HEK293 (cell line): ENCODE measurements at regions not wholly inside any gene's neighbourhood (a gene's known extent, or its start where the extent isn't known, plus 50 kb on each side); places are given as distances from the start of the nearest gene placed in this dataset.

Experiments used
- CTCF ChIA-PET: fragments of 350-600 bp; formaldehyde crosslinking; extraction: SDS; loops from one replicate; lab custom pipeline; 2021; ENCODE audit warnings: antibody characterized with exemption; lab: Yijun Ruan, JAX
- POLR2A ChIA-PET: fragments of 300-600 bp; formaldehyde crosslinking; extraction: SDS; loops from one replicate; lab custom pipeline; 2020; ENCODE audit warnings: antibody characterized with exemption, inconsistent platforms; lab: Yijun Ruan, JAX
- H3K27ac ChIP-seq: fragments of 200-500 bp; sonication (Bioruptor generic); 2 replicates; pipeline ENCODE4 v1.5.1; 2014; ENCODE audit warnings: low read depth, low read length, control low read depth, inconsistent platforms; ENCODE audit errors: extremely low read depth
- H3K36me3 ChIP-seq, 2 experiments: fragments of 200-500 bp in 1 of 2; sonication (Bioruptor generic) in 1 of 2; 1 replicate in 1 of 2; 2 replicates in 1 of 2; pipeline ENCODE4 v1.5.1; 2014 to 2017; ENCODE audit warnings: inconsistent platforms in 2 of 2, low read length in 2 of 2; ENCODE audit not compliant: control insufficient read depth in 2 of 2, insufficient read depth in 1 of 2
- H3K4me1 ChIP-seq: fragments of 200-500 bp; sonication (Bioruptor generic); 2 replicates; pipeline ENCODE4 v1.5.1; 2014; ENCODE audit warnings: mild to moderate bottlenecking, low read length, inconsistent platforms; ENCODE audit not compliant: control insufficient read depth, insufficient read depth
- H3K4me3 ChIP-seq: 2 replicates; pipeline ENCODE4 v1.5.1; 2011; ENCODE audit warnings: low read depth, mild to moderate bottlenecking, control low read depth, low read length, moderate library complexity
- H3K9me3 ChIP-seq: fragments of 200-500 bp; sonication (Bioruptor generic); 2 replicates; pipeline ENCODE4 v1.5.1; 2014; ENCODE audit warnings: low read depth, low read length, inconsistent platforms; ENCODE audit not compliant: control insufficient read depth, insufficient read depth
- BCL11A ChIP-seq: fragments of 450-650 bp; formaldehyde crosslinking; IDR thresholded peaks from 2 replicates; pipeline ENCODE4 v1.5.1; 2016; ENCODE audit warnings: low read depth, missing biosample characterization, missing genetic modification characterization
- BCL6B ChIP-seq: fragments of 450-650 bp; formaldehyde crosslinking; IDR thresholded peaks from 2 replicates; pipeline ENCODE4 v1.5.1; 2017; ENCODE audit warnings: missing biosample characterization, missing genetic modification characterization
- ELK4 ChIP-seq: IDR thresholded peaks from 2 replicates; pipeline ENCODE4 v1.6.1; 2011; ENCODE audit warnings: mild to moderate bottlenecking, low read depth, low read length, borderline replicate concordance
- GFI1B ChIP-seq: fragments of 450-650 bp; formaldehyde crosslinking; IDR thresholded peaks from 2 replicates; pipeline ENCODE4 v1.5.1; 2016; ENCODE audit warnings: missing biosample characterization, missing genetic modification characterization
- HOXA7 ChIP-seq: sonication (generic); formaldehyde crosslinking; IDR thresholded peaks from 2 replicates; pipeline ENCODE4 v1.8.1; 2022; ENCODE audit warnings: missing genetic modification reagents, borderline replicate concordance
- HOXC10 ChIP-seq: sonication (generic); formaldehyde crosslinking; IDR thresholded peaks from 2 replicates; pipeline ENCODE4 v1.8.1; 2023; ENCODE audit warnings: mild to moderate bottlenecking, missing genetic modification reagents
- RBAK ChIP-seq: fragments of 450-650 bp; formaldehyde crosslinking; IDR thresholded peaks from 2 replicates; pipeline ENCODE4 v1.5.1; 2016; ENCODE audit warnings: missing biosample characterization, missing genetic modification characterization
- ZBTB21 ChIP-seq: fragments of 450-650 bp; formaldehyde crosslinking; IDR thresholded peaks from 2 replicates; pipeline ENCODE4 v1.5.1; 2017; ENCODE audit warnings: missing biosample characterization, missing genetic modification characterization
- ZBTB48 ChIP-seq: fragments of 450-650 bp; formaldehyde crosslinking; IDR thresholded peaks from 2 replicates; pipeline ENCODE4 v1.5.1; 2016; ENCODE audit warnings: missing biosample characterization, missing genetic modification characterization
- ZEB2 ChIP-seq: fragments of 450-650 bp; formaldehyde crosslinking; IDR thresholded peaks from 2 replicates; pipeline ENCODE4 v1.5.1; 2016; ENCODE audit warnings: missing biosample characterization, missing genetic modification characterization
- ZFP41 ChIP-seq: fragments of 450-650 bp; formaldehyde crosslinking; IDR thresholded peaks from 2 replicates; pipeline ENCODE4 v1.5.1; 2016; ENCODE audit warnings: missing biosample characterization, missing genetic modification characterization, borderline replicate concordance
- ZNF16 ChIP-seq: fragments of 450-650 bp; formaldehyde crosslinking; IDR thresholded peaks from 2 replicates; pipeline ENCODE4 v1.5.1; 2016; ENCODE audit warnings: low read depth, missing biosample characterization, missing genetic modification characterization
- ZNF174 ChIP-seq: fragments of 450-650 bp; formaldehyde crosslinking; IDR thresholded peaks from 2 replicates; pipeline ENCODE4 v1.5.0; 2017; ENCODE audit warnings: missing biosample characterization, mild to moderate bottlenecking, missing genetic modification characterization
- ZNF18 ChIP-seq: fragments of 450-650 bp; formaldehyde crosslinking; IDR thresholded peaks from 2 replicates; pipeline ENCODE4 v1.5.1; 2016; ENCODE audit warnings: missing biosample characterization, missing genetic modification characterization
- ZNF214 ChIP-seq: fragments of 450-650 bp; formaldehyde crosslinking; IDR thresholded peaks from 2 replicates; pipeline ENCODE4 v1.5.1; 2017; ENCODE audit warnings: missing biosample characterization, mild to moderate bottlenecking, missing genetic modification characterization, borderline replicate concordance
- ZNF302 ChIP-seq: fragments of 450-650 bp; formaldehyde crosslinking; IDR thresholded peaks from 2 replicates; pipeline ENCODE4 v1.5.1; 2016; ENCODE audit warnings: missing biosample characterization, missing genetic modification characterization, low read depth
- ZNF416 ChIP-seq: fragments of 450-650 bp; formaldehyde crosslinking; IDR thresholded peaks from 2 replicates; pipeline ENCODE4 v1.5.1; 2016; ENCODE audit warnings: missing biosample characterization, missing genetic modification characterization
- ZNF449 ChIP-seq: fragments of 450-650 bp; formaldehyde crosslinking; IDR thresholded peaks from 2 replicates; pipeline ENCODE4 v1.5.1; 2017; ENCODE audit warnings: missing biosample characterization, mild to moderate bottlenecking, missing genetic modification characterization, moderate library complexity
- ZNF596 ChIP-seq: fragments of 450-650 bp; IDR thresholded peaks from 2 replicates; pipeline ENCODE4 v1.5.0; 2018; ENCODE audit warnings: missing biosample characterization, mild to moderate bottlenecking, missing genetic modification characterization, moderate library complexity
- ZNF623 ChIP-seq: fragments of 450-650 bp; formaldehyde crosslinking; IDR thresholded peaks from 2 replicates; pipeline ENCODE4 v1.5.1; 2016; ENCODE audit warnings: missing biosample characterization, missing genetic modification characterization
- ZNF830 ChIP-seq: fragments of 450-650 bp; IDR thresholded peaks from 2 replicates; pipeline ENCODE4 v1.5.0; 2018; ENCODE audit warnings: missing biosample characterization, missing genetic modification characterization, low read depth, mild to moderate bottlenecking, moderate library complexity
- ZSCAN30 ChIP-seq: fragments of 450-650 bp; IDR thresholded peaks from 2 replicates; pipeline ENCODE4 v1.5.1; 2018; ENCODE audit warnings: missing biosample characterization, mild to moderate bottlenecking, missing genetic modification characterization, moderate library complexity
- TF ChIP-seq, protein P1 (sequence below): fragments of 450-650 bp; formaldehyde crosslinking; IDR thresholded peaks from 2 replicates; pipeline ENCODE4 v1.5.1; 2017; ENCODE audit warnings: missing biosample characterization, missing genetic modification characterization
- TF ChIP-seq, protein P2 (sequence below): fragments of 450-650 bp; formaldehyde crosslinking; IDR thresholded peaks from 2 replicates; pipeline ENCODE4 v1.5.1; 2016; ENCODE audit warnings: missing biosample characterization, missing genetic modification characterization
- TF ChIP-seq, protein P3 (sequence below): fragments of 450-650 bp; formaldehyde crosslinking; IDR thresholded peaks from 2 replicates; pipeline ENCODE4 v1.5.1; 2017; ENCODE audit warnings: missing biosample characterization, missing genetic modification characterization

GRCh38 chr22:22085702-22086500, 103.3 kb upstream of the TOP3B start (continued):
- TF ChIP-seq, protein P1, sequence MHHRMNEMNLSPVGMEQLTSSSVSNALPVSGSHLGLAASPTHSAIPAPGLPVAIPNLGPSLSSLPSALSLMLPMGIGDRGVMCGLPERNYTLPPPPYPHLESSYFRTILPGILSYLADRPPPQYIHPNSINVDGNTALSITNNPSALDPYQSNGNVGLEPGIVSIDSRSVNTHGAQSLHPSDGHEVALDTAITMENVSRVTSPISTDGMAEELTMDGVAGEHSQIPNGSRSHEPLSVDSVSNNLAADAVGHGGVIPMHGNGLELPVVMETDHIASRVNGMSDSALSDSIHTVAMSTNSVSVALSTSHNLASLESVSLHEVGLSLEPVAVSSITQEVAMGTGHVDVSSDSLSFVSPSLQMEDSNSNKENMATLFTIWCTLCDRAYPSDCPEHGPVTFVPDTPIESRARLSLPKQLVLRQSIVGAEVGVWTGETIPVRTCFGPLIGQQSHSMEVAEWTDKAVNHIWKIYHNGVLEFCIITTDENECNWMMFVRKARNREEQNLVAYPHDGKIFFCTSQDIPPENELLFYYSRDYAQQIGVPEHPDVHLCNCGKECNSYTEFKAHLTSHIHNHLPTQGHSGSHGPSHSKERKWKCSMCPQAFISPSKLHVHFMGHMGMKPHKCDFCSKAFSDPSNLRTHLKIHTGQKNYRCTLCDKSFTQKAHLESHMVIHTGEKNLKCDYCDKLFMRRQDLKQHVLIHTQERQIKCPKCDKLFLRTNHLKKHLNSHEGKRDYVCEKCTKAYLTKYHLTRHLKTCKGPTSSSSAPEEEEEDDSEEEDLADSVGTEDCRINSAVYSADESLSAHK = no peak
- TF ChIP-seq HOXA7 (CRISPR knock-in tag) (no peak), ZNF214 (no peak), ZNF16 (tag by site-specific recombination) (no peak), ZSCAN30 (tag by site-specific recombination) (no peak), ELK4 (no peak), ZFP41 (tag by site-specific recombination) (no peak), GFI1B (tag by site-specific recombination) (no peak), ZBTB48 (tag by site-specific recombination) (no peak), ZNF174 (tag by site-specific recombination) (no peak)
- TF ChIP-seq, protein P2, sequence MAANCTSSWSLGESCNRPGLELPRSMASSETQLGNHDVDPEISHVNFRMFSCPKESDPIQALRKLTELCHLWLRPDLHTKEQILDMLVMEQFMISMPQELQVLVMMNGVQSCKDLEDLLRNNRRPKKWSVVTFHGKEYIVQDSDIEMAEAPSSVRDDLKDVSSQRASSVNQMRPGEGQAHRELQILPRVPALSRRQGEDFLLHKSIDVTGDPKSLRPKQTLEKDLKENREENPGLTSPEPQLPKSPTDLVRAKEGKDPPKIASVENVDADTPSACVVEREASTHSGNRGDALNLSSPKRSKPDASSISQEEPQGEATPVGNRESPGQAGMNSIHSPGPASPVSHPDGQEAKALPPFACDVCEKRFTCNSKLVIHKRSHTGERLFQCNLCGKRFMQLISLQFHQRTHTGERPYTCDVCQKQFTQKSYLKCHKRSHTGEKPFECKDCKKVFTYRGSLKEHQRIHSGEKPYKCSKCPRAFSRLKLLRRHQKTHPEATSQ (tag by site-specific recombination) = no peak

- CTCF ChIA-PET = interaction anchor here (0.9 to 1.5 kb wide), 7 partner anchors 23 to 259 kb away, joined by 3 to 5 read pairs (median 4); no protein-coding TSS in a partner anchor
- Histone ChIP-seq H3K36me3 (no peaks in the 10 kb centered on the region), H3K9me3 (no peaks in the 10 kb centered on the region)
- no peak for TF ChIP-seq ZEB2
- TF ChIP-seq HOXC10 (CRISPR knock-in tag) = no peak
- TF ChIP-seq ZNF596 = no peak
- TF ChIP-seq, protein P3, sequence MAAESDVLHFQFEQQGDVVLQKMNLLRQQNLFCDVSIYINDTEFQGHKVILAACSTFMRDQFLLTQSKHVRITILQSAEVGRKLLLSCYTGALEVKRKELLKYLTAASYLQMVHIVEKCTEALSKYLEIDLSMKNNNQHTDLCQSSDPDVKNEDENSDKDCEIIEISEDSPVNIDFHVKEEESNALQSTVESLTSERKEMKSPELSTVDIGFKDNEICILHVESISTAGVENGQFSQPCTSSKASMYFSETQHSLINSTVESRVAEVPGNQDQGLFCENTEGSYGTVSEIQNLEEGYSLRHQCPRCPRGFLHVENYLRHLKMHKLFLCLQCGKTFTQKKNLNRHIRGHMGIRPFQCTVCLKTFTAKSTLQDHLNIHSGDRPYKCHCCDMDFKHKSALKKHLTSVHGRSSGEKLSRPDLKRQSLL (tag by site-specific recombination) = no peak
- no peak for TF ChIP-seq ZNF830
- no peak for TF ChIP-seq BCL6B (tag by site-specific recombination)
- no peak for TF ChIP-seq ZNF214
- no peak for TF ChIP-seq RBAK (tag by site-specific recombination)
- TF ChIP-seq BCL11A (tag by site-specific recombination) = no peak
- TF ChIP-seq ZNF302 = no peak
- TF ChIP-seq ZBTB21 (tag by site-specific recombination) = no peak
- no peak for TF ChIP-seq ZNF18
- TF ChIP-seq ZNF416 = no peak
- no peak for TF ChIP-seq ZNF623
- no peak for TF ChIP-seq ZNF449
- TF ChIP-seq, all 188 proteins: peak for 0
- H3K4me1 ChIP-seq = no peaks in the 10 kb centered on the region
- POLR2A ChIA-PET = no interaction called here
- H3K4me3 ChIP-seq = no peak overlapping the region
- no peak overlapping the region for H3K27ac ChIP-seq
Observed at GRCh38 chr22:22084089-22084711, 101.6 kb upstream of the TOP3B start.
